ENCODE measurements at regions not wholly inside any gene's neighbourhood (a gene's known extent, or its start where the extent isn't known, plus 50 kb on each side); places are given as distances from the start of the nearest gene placed in this dataset.

GRCh38 chr2:18651842-18652774 lies 62.7 kb upstream of the NT5C1B start:
- TF ChIP-seq CTCF (conservative IDR thresholded peaks at IDR 0.05; ENCODE audit: low read depth, low read length) = no peak
- TF ChIP-seq FOS (IDR thresholded peaks at IDR 0.05; ENCODE audit: low read depth, low read length) = no peak
- no peak for TF ChIP-seq POLR2A (IDR thresholded peaks at IDR 0.05; ENCODE audit: low read depth, low read length)
- no peak for TF ChIP-seq ELK1 (IDR thresholded peaks at IDR 0.05; ENCODE audit: borderline replicate concordance, low read depth, low read length)
- no peak for TF ChIP-seq NFE2L2 (IDR thresholded peaks at IDR 0.05; ENCODE audit: low read depth, low read length)
- TF ChIP-seq RFX5 (IDR thresholded peaks at IDR 0.05; ENCODE audit: low read depth, low read length) = no peak
- no peak for TF ChIP-seq SMC3 (IDR thresholded peaks at IDR 0.05; ENCODE audit: low read depth, low read length)
- no peak for TF ChIP-seq RAD21 (IDR thresholded peaks at IDR 0.05; ENCODE audit: low read length)
- no peak for TF ChIP-seq USF2 (IDR thresholded peaks at IDR 0.05; ENCODE audit: low read depth, low read length)
- no peak for TF ChIP-seq RCOR1 (IDR thresholded peaks at IDR 0.05; ENCODE audit: insufficient replicate concordance, low read length)
- no peak for TF ChIP-seq MXI1 (IDR thresholded peaks at IDR 0.05; ENCODE audit: borderline replicate concordance, low read depth, low read length)
- no peak for TF ChIP-seq CHD1 (IDR thresholded peaks at IDR 0.05; ENCODE audit: low read depth, low read length)

Measured in IMR-90 (cell line).